Activated CD4-positive, alpha-beta T cell treated with anti-CD3 and anti-CD28 coated beads for 4 hours (primary cell): ENCODE measurements at regions not wholly inside any gene's neighbourhood (a gene's known extent, or its start where the extent isn't known, plus 50 kb on each side); places are given as distances from the start of the nearest gene placed in this dataset.

Experiments
- DNase-seq, 2 donors: peaks; one replicate each; pipeline ENCODE4 v3.0.0-alpha.2; 2020

DNA sequence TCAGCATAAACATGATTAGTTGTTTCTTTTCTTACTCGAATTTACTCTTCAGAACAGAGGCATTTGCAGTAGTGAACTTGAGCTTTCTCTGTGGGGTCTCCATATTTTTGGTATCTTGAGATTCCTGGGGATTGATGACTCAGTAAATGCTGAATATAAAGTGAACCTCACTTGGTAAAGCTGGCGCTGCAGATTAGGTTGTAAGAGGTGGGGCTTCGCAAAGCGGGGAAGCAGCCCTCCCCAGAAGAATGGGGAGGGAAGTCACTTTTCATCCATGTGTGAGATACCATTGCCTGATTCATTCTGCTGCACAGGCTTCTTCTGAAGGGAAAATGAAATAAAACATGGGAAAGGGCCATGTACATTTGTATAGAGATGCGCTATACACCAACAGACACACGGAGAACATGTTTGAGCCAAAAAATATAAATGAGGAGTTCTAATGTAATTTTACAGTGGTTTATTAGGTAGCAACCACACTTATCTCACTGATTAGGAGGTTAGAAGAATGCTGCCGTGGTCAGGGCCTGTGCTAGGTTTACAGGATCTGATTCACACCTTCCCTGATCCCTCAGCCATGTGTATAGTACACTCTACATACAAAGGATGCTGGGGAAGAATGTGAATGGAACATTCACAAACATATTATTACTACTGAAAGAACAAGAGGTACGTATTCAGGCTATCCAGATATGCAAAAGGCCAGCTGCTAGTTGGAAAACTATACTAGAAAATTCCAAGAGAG, 63.5 kb downstream of the DNTTIP2 start:
- DNase-seq: no peak

DNA sequence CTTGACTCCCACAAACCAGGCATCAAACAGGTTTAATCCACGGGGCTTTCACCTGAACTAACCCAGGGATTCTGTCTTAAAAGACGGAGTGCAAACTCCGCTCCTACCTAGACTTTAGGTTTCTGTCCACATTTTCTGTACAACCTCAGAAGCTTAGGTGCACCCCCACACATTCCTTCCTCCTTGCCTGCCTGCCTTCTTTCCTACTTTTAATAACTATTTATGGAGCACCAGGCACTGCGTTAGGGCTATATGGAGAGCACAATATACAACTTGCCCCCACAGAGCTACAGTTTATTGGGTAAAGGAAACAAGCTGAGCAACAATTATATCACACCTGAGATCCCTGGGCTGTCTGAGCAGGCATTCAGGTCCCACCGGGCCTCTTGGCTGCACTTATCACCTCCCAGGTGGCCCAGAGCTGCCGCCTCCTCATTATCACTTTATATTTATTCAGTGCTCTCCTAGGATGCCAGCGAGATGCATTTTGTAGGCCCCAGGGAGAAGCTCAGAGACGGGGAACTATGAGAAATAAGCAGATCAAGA, 64.1 kb downstream of the DNTTIP2 start:
- no peak for DNase-seq

DNA sequence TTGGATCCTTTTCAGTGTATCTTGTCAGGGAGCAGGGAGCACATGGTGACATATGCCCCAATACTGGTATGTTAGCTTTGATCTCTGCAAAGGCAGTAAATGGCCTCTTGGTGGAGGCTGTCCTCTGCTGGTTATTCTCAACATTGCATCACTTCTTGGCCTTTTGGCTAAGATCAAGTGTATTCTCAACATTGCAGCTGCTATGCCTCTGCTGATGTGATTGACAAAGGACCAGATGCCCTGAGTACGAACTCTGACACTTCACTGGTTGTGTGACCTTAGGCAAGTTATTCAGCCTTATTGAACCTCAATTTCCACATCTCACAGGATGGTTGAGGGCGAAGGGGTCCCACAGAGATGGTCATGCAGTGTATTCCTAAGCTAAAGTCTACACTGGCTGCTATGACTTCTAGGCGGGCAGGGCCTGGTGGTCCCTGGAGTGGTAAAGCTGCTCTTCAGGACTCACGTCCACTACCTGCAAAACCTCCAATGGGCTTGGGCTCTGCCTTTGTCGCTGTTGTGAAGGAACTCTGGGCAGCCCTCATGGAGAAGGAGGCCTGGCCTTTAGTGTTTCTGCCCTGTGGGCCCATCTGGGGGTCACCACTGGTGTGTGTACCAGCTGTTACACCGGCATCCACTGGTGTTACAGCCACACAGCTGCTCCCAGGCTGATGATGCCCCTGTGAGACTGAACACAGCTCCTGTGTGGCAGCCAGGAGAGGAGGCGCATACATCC, 64.8 kb downstream of the DNTTIP2 start:
- peak; percentile 4 to 41 for DNase-seq

DNA sequence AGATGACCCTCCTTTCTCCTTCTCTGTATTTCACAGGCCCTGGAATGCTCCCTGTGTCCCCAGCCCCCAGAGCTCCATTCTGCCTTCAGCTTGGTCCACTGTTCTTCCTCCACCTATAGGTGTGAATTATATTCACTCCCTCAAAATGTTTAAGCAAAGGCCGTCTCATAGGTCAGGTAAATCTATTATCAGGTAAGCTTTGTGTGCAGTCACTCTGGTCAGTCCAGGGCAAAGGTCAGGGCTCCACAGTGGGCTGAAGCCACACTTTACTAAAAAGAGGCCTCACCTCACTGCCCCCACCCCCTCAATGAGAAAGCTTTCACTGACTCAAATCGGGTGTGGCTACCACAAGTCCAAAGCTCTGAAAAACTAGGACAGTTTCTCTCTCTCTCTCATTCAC, 65.9 kb downstream of the DNTTIP2 start:
- DNase-seq: no peak

DNA sequence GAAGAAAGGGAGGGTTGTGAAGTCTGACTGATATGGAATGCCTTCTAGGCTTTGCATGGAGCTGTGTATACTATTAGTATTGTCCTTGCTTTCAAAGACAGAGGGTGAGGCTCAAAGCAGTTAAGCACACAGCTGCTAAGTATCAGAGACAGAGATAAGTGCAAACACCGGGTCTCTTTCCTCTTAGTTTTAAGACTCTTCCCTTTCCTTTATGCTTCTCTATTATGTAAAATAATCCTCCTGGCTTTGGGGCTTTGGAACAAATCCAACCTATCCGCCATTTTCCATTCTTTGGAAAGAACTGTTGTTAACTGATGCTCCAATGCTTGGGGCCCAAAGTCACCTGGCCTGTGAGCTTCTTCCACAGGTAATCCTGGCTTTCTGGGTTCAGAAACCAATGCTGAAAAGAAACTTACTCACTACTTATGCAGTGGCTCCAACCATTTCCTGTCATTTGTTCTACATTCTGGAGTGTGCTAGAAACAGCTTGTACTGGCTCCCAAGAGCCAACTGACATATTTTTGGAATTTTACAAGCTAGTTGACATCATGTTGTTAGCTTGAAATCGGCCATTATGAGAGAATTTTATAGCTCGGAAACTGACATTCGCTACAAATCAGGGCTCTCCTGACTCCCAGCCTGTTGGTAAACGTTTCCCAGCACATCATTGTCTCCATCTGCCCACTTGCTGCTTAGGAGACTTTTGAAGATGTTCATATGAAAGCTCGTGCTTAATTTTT, 67.5 kb downstream of the DNTTIP2 start:
- DNase-seq: no peak

DNA sequence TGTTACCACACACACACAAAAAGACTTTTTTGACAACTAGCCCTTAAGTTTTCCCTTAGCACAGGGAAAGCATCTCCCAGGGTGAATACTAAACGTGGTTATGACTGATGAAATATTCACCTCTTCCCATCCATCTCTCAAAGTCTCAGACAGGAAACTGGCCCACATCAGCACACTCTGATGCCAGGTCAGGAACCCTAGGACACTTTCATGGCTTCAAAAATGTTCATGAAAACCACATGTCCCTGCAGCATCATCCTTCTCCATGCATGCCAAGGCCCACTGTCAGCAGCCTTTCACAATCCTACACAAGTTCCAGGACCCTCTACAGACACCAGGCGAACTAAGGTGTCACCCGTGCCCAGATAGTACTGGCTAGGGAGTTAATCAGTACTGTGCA, 68.7 kb downstream of the DNTTIP2 start:
- DNase-seq: no peak

DNA sequence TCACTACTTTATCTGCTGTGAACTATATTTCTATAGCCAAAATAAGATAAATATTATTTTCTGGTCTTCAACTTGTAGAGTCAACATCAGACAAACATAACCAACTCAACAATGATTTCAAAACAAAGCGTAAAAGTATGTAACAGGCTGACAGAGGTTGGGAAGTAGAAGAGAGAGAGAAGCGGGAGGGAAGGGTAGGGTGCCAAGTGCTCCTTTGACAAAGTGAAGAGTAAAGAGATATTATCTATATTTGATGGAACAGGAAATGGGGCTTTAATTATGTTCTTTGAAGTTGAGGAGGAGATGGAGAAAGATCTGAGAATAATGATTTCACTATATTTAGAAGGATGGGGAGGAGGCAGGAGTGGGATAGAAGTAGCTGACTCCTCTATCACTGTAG, 70.1 kb downstream of the DNTTIP2 start:
- no peak for DNase-seq

DNA sequence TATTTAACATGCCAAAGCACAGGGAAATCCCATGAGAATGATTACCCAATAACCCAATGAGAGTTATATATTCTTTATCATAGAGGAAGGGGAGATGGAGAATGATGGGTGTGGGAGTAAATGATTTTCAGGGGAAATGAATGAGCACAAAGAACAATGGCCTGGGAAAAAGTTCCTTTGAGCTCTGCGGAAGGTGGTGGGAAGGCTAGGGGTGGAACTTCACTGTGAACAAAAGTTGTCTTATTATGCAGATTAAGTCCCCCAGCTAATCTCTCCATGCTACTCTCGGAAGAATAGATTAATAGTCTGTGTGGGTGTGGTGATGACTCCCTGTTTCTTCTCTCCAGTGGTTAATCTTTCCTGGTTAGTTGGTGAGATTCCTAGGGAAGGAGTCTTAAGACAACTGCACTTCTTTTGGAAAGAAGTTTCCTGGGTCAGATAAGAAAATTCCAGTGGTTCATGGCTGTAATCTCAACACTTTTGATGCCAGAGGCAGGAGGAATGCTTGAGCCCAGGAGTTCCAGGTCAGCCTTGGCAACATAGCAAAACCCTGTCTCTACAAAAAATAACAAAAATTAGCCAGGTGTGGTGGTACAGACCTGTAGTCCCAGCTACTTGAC, 71.6 kb downstream of the DNTTIP2 start:
- no peak for DNase-seq

DNA sequence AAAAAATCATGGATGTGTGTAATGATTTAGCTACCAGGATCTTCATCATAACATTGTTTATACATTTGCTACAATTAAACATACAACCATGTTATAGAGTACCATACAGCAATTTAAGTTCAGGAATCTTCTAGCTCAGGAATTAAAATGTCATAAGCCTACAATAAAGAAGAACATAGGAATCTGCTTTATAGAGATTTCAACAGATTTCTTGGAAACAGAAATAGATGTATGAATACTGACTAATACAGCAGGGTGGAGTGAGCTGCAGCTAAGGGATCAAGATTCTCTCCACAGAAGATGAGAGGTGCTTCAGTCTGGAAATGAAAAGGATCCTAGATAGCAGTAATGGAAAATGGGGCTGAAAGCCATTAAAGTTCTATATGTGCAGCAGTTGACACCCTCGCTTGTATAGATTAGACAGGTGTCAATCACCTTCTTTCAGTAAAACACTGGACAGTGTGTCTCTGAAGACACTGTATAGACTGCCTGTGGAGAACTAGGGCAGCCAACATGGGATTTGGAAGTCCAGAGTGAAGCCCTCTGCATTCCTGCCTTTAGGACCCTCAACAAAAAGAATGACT, 73.9 kb downstream of the DNTTIP2 start:
- no peak for DNase-seq

DNA sequence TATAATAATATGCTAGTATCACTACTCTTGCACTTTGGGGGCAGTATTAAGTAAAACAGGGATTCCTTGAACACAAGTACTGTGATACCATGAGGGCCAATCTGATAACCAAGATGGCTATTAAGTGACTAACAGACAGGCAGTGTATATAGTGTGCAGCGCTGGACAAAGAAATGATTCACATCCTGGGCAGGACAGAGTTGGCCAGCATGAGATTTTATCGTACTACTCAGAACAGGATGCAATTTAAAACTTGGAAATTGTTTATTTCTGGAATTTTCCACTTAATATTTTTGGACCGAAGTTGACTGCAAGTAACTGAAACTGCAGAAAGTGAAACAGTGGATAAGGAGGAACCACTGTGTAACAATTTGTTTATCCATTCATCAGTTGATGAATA, 74.6 kb downstream of the DNTTIP2 start:
- no peak for DNase-seq

DNA sequence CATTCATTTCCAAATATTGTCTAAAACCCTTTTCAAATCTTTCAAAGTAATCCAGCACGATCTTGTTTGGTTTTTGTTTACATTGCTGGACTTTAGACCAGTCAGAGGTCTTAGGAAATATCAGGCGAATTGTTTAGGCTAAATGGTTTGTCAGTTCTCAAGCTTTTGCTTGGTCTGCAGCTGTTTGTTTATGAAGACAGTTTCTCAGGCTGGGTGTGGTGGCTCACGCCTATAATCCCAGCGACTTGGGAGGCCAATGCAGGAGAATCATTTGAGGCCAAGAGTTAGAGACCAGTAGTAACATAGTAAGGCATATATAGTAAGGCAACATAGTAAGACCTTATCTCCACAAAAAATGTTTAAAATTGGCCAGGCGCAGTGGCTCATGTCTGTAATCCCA, 77.5 kb downstream of the DNTTIP2 start:
- DNase-seq: no peak

DNA sequence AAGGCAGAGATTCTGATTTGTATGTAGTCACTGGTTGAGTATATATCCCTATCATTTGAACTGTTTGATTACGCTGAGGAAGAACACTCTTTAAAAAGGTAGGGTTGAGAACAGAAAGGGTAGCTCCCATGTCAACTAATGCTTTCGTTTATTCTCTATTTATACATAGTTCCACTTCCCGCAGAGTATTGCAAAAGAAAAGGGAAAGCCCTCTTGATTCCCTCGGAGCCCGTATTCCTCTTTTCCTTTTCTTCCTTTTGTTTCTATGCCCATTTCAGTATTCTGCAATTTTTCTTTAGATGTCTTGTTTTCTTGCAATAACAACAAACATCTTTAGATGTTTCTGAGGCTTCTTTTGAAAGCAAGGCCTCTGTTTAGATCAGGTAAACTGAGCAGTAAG, 78.2 kb downstream of the DNTTIP2 start:
- DNase-seq: no peak

DNA sequence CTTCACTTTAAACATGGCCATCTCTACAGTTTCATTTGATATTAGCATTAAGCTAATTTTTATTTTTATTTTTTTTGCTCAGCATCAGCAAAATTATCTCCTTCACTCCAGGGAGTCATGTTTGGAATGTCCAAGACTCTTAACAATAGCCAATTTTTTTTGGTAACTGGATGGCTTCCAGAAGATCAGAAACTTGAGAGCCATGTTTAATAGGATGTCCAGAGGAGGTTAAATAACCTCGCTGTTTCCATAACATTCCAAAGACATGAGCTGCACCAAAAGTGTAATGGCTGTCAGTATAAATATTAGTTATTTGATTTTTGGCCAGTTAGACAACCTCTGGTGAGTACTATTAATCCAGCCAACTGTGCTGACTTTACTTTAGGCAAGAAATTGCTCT, 80.7 kb downstream of the DNTTIP2 start:
- DNase-seq: no peak

DNA sequence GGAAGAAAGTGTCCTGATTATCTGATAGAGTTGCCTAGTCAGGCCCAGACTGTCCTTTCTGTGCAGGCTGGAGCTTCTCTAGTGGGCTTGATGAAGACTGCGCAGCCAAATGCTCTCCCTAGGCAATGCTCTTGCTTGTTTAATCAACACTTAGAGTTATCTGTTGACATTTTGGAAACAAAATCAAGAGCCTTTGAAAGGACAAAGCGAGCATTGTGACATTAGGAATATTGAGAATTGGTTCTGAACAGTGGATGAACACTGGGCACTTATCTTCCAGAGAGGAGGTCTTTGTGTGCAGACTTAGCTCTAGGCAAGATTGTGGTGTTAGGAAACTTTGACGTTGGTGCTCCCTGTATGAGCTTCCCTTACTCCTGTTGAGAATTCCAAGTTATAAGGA, 94.5 kb downstream of the DNTTIP2 start:
- no peak for DNase-seq

DNA sequence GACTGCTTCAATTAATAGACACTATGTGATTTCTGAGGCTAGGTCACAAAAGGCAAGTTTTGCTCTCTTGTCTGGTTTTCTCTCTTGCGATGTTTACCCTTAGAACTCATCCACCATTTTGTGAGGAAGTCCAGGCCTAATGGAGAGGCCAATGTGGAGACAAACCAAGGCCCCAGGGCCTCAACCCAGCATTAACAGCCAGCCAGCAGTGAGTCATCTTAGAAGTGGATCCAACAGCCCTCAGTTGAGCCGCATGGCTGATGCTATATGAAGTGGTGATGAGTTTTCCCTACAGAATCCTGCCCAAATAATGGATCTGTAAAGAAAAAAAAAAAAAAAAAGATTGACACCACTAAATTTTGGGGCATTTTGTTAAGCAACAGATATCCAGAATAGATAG, 95.1 kb downstream of the DNTTIP2 start:
- DNase-seq: no peak

DNA sequence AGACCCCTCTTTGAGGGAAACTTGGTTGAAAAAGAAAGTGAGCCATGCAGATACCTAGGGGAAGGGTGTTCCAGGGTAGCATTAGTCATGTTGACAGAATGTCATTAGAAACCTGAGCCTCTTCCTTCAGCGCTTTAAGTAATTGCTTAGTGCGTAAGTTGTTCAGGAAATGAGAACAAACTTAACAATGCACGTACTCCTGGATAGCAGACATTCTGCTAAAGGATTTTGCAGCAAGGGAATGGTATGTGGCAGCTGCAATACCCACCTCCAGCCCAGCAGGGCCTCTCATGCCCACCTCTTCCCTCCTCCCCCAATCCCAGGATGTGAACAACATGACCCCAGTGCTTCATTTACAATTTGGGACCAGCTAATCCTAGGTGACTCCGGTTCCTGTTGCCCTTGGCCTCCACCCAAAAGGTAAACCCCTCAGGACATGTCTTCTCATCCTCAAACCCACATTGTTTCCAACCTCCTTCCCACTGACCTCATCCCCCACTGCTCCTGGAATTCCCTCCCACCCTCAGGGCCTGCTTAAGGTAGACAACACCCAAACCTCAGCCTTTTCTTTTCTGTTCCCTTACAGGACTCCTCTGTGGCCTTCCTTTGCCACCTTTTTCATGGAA, 98.0 kb upstream of the BCAR3 start:
- DNase-seq: no peak

DNA sequence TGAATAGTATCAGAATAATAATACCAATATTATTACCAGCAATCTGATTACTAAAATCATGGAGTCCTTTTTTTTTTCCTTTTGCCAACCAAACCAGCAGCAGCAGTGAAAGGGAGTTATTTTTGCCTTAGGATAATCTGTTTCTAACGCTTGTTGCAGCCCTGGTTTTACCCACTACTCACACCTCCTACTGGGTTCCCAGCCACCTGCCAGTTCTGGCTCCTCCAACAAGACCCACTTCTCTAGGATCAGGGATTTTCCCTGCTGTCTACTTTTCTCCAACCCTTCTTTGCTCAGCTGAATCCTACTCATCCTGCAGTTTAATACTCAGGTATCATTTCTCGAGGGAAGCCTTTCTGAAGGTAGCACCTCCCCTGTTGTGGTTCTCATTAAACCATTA, 96.8 kb upstream of the BCAR3 start:
- no peak for DNase-seq

DNA sequence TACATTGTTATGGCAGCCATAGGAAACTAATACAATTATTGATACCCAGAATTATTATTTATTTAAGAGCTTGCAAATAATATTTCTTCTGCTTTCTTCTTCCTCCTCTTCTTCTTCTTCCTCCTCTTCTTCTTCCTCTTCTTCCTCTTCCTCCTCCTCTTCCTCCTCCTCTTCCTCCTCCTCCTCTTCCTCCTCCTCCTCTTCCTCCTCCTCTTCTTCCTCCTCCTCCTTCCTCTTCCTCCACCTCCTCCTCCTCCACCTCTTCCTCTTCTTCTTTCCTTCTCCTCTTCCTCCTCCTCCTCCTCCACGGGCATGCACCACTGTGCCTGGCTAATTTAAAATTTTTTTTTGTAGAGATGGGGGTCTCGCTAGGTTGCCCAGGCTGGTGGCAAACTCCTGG, 95.6 kb upstream of the BCAR3 start:
- DNase-seq: no peak

DNA sequence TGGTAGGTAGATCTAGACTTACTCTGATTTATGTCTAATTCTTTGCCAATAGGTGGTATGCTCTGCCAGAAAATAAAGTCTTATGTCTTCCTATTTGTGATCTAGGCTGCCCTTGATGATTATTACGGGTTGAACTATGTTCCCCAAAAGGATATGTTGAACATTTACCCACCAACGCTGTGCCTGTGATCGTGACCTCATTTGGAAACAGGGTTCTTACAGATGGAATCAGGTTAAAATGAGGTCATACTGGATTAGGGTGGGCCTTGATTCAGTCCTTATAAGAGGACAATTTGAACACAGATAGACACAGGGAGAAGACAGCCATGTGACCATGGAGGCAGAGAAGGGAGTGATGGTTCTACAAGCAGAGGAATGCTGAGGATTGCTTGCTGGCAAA, 95.1 kb upstream of the BCAR3 start:
- DNase-seq: no peak

DNA sequence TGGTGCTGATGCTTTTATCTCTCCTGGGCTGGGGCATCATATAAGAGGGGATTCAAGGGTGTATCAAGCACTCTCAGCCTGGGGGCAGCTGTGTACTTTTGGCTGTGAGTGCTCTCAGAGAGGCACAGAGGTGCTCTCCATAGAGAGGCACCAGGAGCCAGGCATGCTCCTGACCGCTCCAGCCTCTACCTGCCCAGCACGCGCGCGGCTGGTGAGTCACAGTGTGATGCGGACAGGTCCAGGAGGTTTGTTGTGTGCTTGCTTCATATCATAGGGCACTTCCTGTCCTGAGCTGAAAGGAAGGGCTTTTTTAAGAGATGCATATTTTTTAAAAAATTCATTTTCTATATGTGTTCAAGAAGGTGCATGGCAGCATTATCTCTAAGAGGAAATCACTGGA, 93.6 kb upstream of the BCAR3 start:
- DNase-seq: no peak

DNA sequence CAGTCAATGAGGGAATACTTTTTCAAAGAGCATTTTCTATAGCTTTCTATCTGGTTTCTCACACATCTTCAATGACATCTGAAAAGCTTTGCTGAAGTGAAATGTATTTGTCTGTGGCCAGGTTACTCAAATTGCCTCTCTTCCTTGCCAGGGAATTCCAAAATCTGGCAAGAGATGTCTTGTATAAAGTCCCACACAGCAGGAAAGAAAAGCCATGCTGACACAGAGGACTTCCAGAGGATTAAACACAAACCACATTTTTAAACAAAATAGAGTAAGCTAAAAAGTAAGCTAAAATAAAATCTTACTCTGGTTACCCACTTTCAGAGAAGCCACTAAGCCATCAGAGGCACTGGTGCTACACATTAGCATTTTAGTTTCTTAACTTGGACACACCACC, 93.1 kb upstream of the BCAR3 start:
- no peak for DNase-seq

DNA sequence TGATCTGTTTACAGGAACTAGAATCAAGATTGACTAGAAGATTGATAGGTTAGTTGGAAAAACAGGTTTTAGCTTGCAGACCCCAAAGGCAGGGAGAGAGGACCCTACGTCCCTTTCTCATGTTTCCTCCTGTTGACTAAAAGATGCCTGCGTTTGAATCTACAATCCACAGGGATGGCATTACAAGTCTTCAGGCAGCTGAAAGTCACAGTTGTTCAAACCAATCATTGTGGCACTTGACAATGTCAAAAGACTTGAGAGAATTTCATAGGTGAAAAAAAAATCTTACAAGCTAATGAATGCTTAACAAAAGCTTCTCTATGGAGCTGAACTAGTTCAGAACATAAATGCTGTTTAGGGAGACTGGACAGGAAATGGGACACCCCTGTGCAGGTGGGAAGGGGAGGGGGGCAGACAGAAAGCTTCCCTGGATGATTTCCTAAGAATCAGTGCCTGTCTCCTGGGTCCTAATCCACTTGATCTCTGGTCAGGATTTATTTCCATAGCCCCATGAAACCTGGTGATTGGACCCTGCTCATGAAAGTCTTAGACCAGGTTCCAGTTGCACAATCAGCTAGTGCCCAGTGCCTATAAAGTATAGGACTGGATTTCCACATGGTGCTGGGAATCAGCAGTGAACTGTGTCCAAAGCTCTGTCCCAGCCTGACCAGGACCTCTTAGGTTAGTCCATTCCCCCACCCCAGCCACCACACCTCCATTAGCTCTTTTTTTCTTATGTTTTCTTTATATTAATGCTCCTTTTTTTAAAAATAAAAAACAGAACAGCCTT, 91.6 kb upstream of the BCAR3 start:
- no peak for DNase-seq
